NB4 (cell line): ENCODE measurements at regions not wholly inside any gene's neighbourhood (a gene's known extent, or its start where the extent isn't known, plus 50 kb on each side); places are given as distances from the start of the nearest gene placed in this dataset.

Experiments used
- CTCF ChIP-seq: IDR thresholded peaks from one replicate; pipeline ENCODE4 v1.5.1; 2012; ENCODE audit warnings: low read depth, low read length
- MAX ChIP-seq: IDR thresholded peaks from 2 replicates; pipeline ENCODE4 v1.6.1; 2011; ENCODE audit warnings: low read depth, low read length
- MYC ChIP-seq: IDR thresholded peaks from 2 replicates; pipeline ENCODE4 v1.6.1; 2011; ENCODE audit warnings: low read depth, low read length
- POLR2A ChIP-seq: IDR thresholded peaks from 2 replicates; pipeline ENCODE4 v1.6.1; 2011; ENCODE audit warnings: mild to moderate bottlenecking; ENCODE audit not compliant: insufficient read length; ENCODE audit errors: extremely low read depth

- no peak for TF ChIP-seq CTCF
- no peak for TF ChIP-seq MAX
- TF ChIP-seq POLR2A = no peak
- TF ChIP-seq MYC = no peak
Observed at GRCh38 chr13:33438918-33439317, 153.4 kb upstream of the STARD13 start.
